Rectal smooth muscle tissue (tissue), 1 donor: ENCODE measurements at regions not wholly inside any gene's neighbourhood (a gene's known extent, or its start where the extent isn't known, plus 50 kb on each side); places are given as distances from the start of the nearest gene placed in this dataset.

Experiments
- H3K27ac ChIP-seq: one replicate; pipeline ENCODE4 v1.7.0; 2013; ENCODE audit warnings: low read depth, low read length, inconsistent platforms
- H3K27me3 ChIP-seq: one replicate; pipeline ENCODE4 v1.7.0; 2013; ENCODE audit warnings: low read length; ENCODE audit not compliant: control insufficient read depth, insufficient read depth
- H3K36me3 ChIP-seq: one replicate; pipeline ENCODE4 v1.7.0; 2013; ENCODE audit warnings: low read length; ENCODE audit not compliant: control insufficient read depth, insufficient read depth
- H3K4me1 ChIP-seq: one replicate; pipeline ENCODE4 v1.7.0; 2013; ENCODE audit warnings: low read length; ENCODE audit not compliant: control insufficient read depth, insufficient read depth
- H3K4me3 ChIP-seq: one replicate; pipeline ENCODE4 v1.7.0; 2013; ENCODE audit warnings: low read length
- H3K9ac ChIP-seq: one replicate; pipeline ENCODE4 v1.7.0; 2013; ENCODE audit warnings: low read length

DNA sequence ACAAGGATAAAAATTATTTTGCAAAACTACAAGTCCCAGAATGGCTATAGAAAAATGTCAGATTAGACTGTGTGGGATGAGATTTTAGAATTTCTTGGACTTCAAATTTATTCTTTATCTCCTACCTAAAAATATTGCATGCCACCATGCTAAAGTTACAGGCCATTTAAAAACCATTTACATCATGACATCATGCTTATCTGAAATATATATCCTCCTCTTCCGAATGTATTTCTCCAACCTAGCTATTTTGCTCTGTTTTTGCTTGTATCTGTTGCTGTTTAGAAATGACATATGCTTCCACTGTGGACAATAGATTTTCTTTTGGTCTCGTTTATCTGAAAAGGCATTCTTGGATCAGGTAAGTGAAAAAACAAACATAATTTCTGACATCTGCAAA lies 471.7 kb downstream of the LRFN5 start:
- H3K36me3 ChIP-seq: no peaks in the 10 kb centered on the region
- H3K27me3 ChIP-seq: no peaks in the 10 kb centered on the region
- H3K9ac ChIP-seq: no peak overlapping the region
- H3K4me1 ChIP-seq: no peaks in the 10 kb centered on the region
- no peak overlapping the region for H3K4me3 ChIP-seq
- H3K27ac ChIP-seq: no peak overlapping the region

DNA sequence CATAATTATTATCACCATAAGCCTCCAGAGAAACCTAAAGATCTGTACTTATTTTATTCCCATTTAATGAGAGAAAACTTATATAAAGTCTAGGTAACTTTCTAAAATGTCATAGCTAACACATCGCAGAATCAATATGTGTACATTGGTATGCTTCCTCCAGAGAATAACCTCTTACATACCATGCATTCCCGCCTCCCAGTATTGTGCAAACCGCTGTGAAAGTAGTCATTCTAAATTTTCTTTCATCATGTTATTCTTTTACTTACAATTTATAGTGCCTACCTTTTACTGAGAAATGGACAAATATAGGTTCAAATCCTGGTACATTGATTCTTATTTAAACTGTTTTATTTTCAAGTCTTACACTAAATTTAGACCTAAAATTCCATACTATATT lies 463.4 kb downstream of the LRFN5 start:
- Histone ChIP-seq H3K4me1 (no peaks in the 10 kb centered on the region), H3K36me3 (no peaks in the 10 kb centered on the region), H3K27ac (no peak overlapping the region), H3K27me3 (no peaks in the 10 kb centered on the region), H3K4me3 (no peak overlapping the region), H3K9ac (no peak overlapping the region)

DNA sequence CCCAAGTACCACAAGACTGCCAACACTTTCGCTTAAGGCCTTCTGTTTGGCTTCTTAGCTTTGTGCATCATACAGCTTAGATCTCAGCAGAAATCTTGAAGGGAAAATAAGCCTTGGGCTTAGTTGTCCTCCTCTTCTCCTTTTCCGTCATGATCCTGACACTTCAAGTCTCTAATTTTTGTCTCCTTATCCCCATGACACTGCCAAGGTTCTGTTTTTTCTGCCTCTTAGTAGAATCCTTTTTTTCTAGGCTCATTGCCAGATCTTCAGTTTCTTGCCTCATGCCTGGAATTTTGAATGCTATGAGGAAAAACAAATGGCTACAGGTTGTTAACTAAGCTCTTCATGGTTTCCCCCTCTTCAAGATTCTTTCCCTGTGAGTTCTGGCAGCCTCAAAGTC lies 450.4 kb downstream of the LRFN5 start:
- Histone ChIP-seq H3K27ac (no peak overlapping the region), H3K4me1 (no peaks in the 10 kb centered on the region), H3K27me3 (no peaks in the 10 kb centered on the region), H3K9ac (no peak overlapping the region), H3K36me3 (no peaks in the 10 kb centered on the region), H3K4me3 (no peak overlapping the region)

DNA sequence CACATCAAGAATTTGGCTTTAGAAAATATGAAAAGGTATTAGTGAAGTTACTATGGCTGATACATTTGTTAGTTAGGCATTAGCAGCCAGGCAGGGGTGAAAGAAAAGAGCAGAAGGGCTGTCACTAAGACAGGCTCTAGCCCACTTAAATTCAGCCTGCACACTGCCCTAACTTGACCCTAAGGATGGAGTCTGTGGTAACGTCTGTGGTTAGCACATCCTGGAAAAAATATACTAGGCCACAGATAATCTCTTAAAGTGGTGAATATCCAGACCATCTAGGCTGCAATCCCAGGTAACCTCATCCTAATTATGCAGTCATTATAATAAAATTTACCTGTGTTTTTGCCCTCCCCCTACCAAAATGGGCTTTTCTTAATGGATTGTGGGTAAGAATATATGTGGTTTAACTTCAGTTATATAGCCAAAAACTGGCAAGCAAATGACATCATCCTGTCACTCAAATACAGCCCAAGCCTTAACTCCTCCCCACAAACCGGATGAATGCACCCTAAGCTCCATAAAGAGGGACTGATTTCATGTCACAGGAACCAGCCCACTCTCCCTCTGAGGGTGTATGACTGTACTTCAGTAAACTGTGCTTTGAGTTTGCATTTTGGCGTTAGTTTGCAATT lies 440.9 kb downstream of the LRFN5 start:
- Histone ChIP-seq H3K27ac (no peak overlapping the region), H3K9ac (no peak overlapping the region), H3K27me3 (no peaks in the 10 kb centered on the region), H3K4me1 (no peaks in the 10 kb centered on the region), H3K4me3 (no peak overlapping the region), H3K36me3 (no peaks in the 10 kb centered on the region)

DNA sequence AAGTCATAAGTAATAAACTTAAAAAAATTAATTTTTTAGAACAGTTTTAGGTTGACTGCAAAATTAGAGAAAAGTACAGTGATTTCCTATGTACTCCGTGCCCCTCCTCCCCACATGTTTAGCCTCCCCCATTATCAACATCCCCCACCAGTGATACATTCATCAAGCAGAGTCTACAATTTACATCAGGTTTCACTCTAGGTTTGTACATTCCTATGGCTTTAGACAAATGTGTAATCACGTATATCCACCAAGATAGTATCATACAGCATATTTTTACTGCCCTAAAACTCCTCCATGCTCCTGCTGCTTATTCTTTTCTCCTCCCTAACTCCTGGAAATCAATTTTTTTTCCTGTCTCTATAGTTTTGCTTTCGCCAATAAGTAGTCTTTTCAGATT lies 438.7 kb downstream of the LRFN5 start:
- H3K9ac ChIP-seq: no peak overlapping the region
- H3K27me3 ChIP-seq: no peaks in the 10 kb centered on the region
- H3K27ac ChIP-seq: no peak overlapping the region
- no peaks in the 10 kb centered on the region for H3K4me1 ChIP-seq
- no peak overlapping the region for H3K4me3 ChIP-seq
- no peaks in the 10 kb centered on the region for H3K36me3 ChIP-seq

DNA sequence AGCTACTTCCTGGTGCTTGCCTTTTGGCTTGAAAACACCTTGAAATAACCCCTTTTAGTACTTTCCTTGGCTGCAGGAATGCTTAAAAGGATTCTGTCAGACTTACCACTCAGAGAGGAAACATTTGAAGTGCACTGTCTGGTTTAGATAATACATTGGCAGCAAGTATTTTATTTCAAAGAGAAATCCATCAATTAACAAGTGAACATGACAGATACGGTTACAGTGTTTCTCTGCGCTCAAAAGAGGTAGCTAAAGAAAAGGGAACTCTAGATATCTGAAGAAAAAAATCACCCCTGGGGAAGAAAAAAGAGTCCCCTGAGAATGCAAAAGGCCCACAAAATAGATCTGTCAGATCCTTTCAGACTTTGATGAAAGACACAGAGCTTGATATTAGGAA lies 421.9 kb downstream of the LRFN5 start:
- H3K27ac ChIP-seq: no peak overlapping the region
- H3K9ac ChIP-seq: no peak overlapping the region
- no peak overlapping the region for H3K4me3 ChIP-seq
- H3K4me1 ChIP-seq: no peaks in the 10 kb centered on the region
- H3K36me3 ChIP-seq: no peaks in the 10 kb centered on the region
- H3K27me3 ChIP-seq: no peaks in the 10 kb centered on the region

DNA sequence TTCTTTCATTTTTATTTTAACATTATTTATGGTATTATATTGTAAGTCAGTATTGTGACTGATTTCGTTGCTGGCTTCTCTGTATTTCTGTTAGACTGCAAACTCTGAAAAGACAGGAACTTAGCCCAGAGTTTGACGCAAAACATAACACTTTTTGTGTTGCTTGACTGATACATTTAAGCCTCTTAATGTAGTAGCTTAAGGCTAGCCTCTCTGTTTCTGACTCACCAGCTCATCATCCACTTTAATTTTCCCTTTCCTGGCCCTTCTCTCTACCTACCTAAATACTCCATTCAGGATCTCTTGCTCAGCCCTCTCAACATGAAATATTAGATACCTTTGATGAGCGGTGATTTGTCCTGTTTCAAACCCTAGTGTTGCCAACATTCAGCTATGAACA lies 420.6 kb downstream of the LRFN5 start:
- Histone ChIP-seq H3K27ac (no peak overlapping the region), H3K4me1 (no peaks in the 10 kb centered on the region), H3K36me3 (no peaks in the 10 kb centered on the region), H3K27me3 (no peaks in the 10 kb centered on the region), H3K9ac (no peak overlapping the region), H3K4me3 (no peak overlapping the region)

DNA sequence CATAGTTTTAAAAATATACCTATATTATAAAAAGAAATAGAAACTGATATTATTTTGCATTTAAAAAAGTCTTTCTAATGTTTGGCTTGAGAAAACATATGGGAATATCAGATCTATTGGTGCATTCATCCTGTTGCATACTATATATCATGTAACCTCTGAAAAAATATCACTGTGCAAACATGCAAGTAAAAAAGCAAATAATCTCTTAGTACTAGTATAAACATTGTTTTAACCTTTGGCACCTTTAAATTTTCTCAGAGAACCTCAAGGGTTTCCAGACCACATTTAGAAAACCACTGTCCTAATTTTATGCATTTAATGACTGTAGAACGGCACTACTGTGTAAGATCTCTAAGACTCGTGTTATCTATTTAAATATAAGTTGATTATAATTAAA lies 416.8 kb downstream of the LRFN5 start:
- H3K27ac ChIP-seq: no peak overlapping the region
- no peaks in the 10 kb centered on the region for H3K27me3 ChIP-seq
- H3K4me3 ChIP-seq: no peak overlapping the region
- H3K9ac ChIP-seq: no peak overlapping the region
- no peaks in the 10 kb centered on the region for H3K4me1 ChIP-seq
- no peaks in the 10 kb centered on the region for H3K36me3 ChIP-seq

DNA sequence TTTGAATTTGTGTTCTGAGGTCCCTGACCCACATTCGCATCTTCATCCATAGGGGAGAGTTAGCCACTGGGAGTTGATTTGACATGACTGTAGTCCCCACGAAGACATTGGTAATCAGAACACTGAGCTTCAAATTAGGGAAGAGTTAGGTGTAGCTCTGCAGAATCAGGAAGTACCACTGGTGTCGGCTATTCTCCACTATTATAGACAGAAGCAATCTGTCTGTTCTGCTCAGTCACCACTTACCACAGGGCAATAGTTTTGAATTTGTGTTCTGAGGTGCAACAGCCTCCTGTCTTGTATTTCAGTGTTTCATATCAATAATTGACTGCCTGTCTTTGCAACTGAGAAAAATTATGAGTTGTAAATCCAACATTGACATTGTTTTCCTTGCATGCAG lies 407.6 kb downstream of the LRFN5 start:
- Histone ChIP-seq H3K27ac (no peak overlapping the region), H3K4me3 (no peak overlapping the region), H3K9ac (no peak overlapping the region), H3K27me3 (no peaks in the 10 kb centered on the region), H3K36me3 (no peaks in the 10 kb centered on the region), H3K4me1 (no peaks in the 10 kb centered on the region)

DNA sequence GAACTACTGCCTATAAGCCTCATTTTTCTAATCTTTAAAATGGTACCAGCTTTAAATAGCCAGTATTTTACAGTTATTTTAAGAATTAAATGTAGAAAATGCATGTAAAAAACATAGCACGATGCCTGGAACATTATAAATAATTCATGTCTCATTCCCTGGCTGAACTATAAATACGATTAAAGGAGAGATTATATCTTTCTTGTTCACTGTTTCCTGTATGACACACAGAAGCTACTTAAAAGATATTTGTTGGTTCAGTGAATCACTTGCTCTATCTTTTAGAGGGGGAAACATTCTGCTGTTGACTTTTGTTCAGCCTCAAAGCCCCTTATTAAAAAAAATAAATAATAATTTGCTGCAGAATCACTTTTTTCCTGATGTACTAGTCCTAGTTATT lies 406.9 kb downstream of the LRFN5 start:
- Histone ChIP-seq H3K36me3 (no peaks in the 10 kb centered on the region), H3K27ac (no peak overlapping the region), H3K27me3 (no peaks in the 10 kb centered on the region), H3K4me1 (no peaks in the 10 kb centered on the region), H3K4me3 (no peak overlapping the region), H3K9ac (no peak overlapping the region)

DNA sequence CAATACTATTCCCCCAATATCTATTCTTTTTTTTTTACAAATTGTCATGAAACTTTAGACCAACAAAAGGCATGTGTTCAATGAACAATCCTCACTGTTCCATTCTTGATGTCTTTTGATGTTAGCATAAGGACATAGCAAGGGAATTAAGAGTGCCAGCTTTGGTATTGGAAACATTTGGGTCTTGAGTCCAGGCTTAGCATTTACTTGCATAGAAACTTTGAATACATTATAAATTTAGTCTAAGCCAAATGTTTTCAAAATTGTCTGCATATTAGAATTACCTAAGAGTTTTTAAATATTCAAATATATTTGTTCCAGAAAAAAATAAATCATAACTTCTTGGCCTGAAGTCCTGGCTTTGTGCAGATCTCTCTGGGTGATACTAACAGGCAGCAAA lies 406.5 kb downstream of the LRFN5 start:
- no peak overlapping the region for H3K4me3 ChIP-seq
- no peaks in the 10 kb centered on the region for H3K4me1 ChIP-seq
- no peaks in the 10 kb centered on the region for H3K36me3 ChIP-seq
- H3K27ac ChIP-seq: no peak overlapping the region
- H3K27me3 ChIP-seq: no peaks in the 10 kb centered on the region
- no peak overlapping the region for H3K9ac ChIP-seq

DNA sequence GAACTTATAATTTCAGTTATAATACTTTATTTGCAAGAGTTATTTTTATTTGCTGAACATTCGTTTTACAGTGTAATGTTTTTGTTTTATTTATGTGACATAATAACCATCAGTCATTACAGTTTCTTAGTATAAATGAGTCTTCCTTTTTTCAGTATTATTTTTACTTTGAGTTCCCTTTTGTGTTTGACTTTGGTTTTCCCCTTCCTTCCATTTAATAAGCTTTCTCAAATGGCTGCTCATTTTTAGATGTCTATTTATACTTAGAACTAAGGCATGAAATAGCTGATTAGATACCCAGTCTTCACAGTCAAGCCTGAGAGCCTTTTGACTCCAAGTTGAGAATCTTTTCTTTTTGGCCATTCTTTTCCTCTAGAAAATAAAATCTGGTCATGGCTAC lies 404.5 kb downstream of the LRFN5 start:
- H3K36me3 ChIP-seq: no peaks in the 10 kb centered on the region
- no peak overlapping the region for H3K27ac ChIP-seq
- no peak overlapping the region for H3K4me3 ChIP-seq
- no peaks in the 10 kb centered on the region for H3K4me1 ChIP-seq
- no peaks in the 10 kb centered on the region for H3K27me3 ChIP-seq
- no peak overlapping the region for H3K9ac ChIP-seq

DNA sequence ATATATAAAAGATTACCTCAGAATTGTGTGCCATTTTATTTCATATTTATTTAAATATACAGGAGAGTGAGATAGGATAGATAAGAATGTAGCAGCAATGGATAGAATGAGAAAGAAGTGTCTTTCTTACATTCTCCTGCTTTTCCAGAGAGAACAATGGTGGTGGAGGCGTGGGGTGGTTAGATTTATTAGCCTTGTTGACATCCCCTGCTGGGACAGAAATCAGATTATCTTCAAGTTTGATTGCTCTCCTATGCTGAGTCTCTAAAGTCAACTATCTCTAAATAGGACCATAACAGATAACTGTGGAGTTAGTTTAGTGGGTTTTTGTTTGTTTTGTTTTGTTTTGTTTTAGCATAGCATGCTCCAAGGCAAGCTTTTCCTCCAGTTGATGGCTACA lies 397.6 kb downstream of the LRFN5 start:
- Histone ChIP-seq H3K27ac (no peak overlapping the region), H3K4me3 (no peak overlapping the region), H3K4me1 (no peaks in the 10 kb centered on the region), H3K36me3 (no peaks in the 10 kb centered on the region), H3K9ac (no peak overlapping the region), H3K27me3 (no peaks in the 10 kb centered on the region)
